Left ventricle myocardium inferior (tissue), 1 donor: ENCODE measurements at regions not wholly inside any gene's neighbourhood (a gene's known extent, or its start where the extent isn't known, plus 50 kb on each side); places are given as distances from the start of the nearest gene placed in this dataset.

ENCODE experiments used
- DNase-seq: peaks from one replicate; pipeline ENCODE4 v3.0.0-alpha.2; 2020
- H3K27ac ChIP-seq: fragments of 200-600 bp; replicated peaks from 2 replicates; pipeline ENCODE4 v1.8.0; 2021
- H3K27me3 ChIP-seq: fragments of 200-600 bp; 2 replicates; pipeline ENCODE4 v1.8.0; 2021; ENCODE audit warnings: low read depth
- H3K36me3 ChIP-seq: fragments of 200-600 bp; 2 replicates; pipeline ENCODE4 v1.8.0; 2021
- H3K4me1 ChIP-seq: fragments of 200-600 bp; 2 replicates; pipeline ENCODE4 v1.8.0; 2021
- H3K4me3 ChIP-seq: fragments of 200-600 bp; 2 replicates; pipeline ENCODE4 v1.8.0; 2021; ENCODE audit warnings: mild to moderate bottlenecking, moderate library complexity
- H3K9me3 ChIP-seq: fragments of 200-600 bp; replicated peaks from 2 replicates; pipeline ENCODE4 v1.8.0; 2021
- CTCF ChIP-seq: fragments of 200-600 bp; IDR thresholded peaks from 2 replicates; pipeline ENCODE4 v1.8.0; 2021; ENCODE audit warnings: antibody characterized with exemption, mild to moderate bottlenecking, borderline replicate concordance
- intact Hi-C: fragments of 100-400 bp; cut with micrococcal nuclease; formaldehyde crosslinking; loops from one replicate; pipeline ENCODE4 v1.11.0; 2022
- donor health status: DM: no; HTN: yes; CAD: no; lungs with severe emphysema.

GRCh38 chr1:10857687-10858086, 61.2 kb upstream of the CASZ1 start:
- Histone ChIP-seq H3K4me3 (no peak overlapping the region), H3K36me3 (no peaks in the 10 kb centered on the region)
- no peak for DNase-seq

GRCh38 chr1:10860218-10860617, 63.8 kb upstream of the CASZ1 start:
- Histone ChIP-seq H3K27ac (peak overlapping the region; percentile 81), H3K4me1 (peaks cover 54% of the 10 kb centered on the region), H3K27me3 (peaks cover 51% of the 10 kb centered on the region), H3K9me3 (no peaks in the 10 kb centered on the region), H3K4me3 (no peak overlapping the region), H3K36me3 (no peaks in the 10 kb centered on the region)
- TF ChIP-seq CTCF, result no peak
- intact Hi-C loops, result loop anchor here (10.0 kb wide), 1 partner anchor 355 kb away; no protein-coding TSS in a partner anchor
- no peak for DNase-seq

More at GRCh38 chr1:10857687-10858086, 61.2 kb upstream of the CASZ1 start:
- peaks cover 43% of the 10 kb centered on the region for H3K4me1 ChIP-seq
- intact Hi-C loops, result no loop called here
- no peak for TF ChIP-seq CTCF
- peak overlapping the region; percentile 81 for H3K27ac ChIP-seq
- H3K27me3 ChIP-seq, result peaks cover 31% of the 10 kb centered on the region
- H3K9me3 ChIP-seq, result no peaks in the 10 kb centered on the region

GRCh38 chr1:10860682-10861081, 64.2 kb upstream of the CASZ1 start:
- Histone ChIP-seq H3K36me3 (no peaks in the 10 kb centered on the region), H3K4me1 (peaks cover 54% of the 10 kb centered on the region), H3K4me3 (no peak overlapping the region), H3K27ac (peak overlapping the region; percentile 81), H3K9me3 (no peaks in the 10 kb centered on the region), H3K27me3 (peaks cover 55% of the 10 kb centered on the region)
- no peak for DNase-seq
- intact Hi-C loops, result loop anchor here (10.0 kb wide), 1 partner anchor 356 kb away; no protein-coding TSS in a partner anchor
- TF ChIP-seq CTCF, result no peak

GRCh38 chr1:10861822-10862221, 65.4 kb upstream of the CASZ1 start:
- Histone ChIP-seq H3K27me3 (peaks cover 67% of the 10 kb centered on the region), H3K4me3 (no peak overlapping the region), H3K36me3 (no peaks in the 10 kb centered on the region), H3K9me3 (no peaks in the 10 kb centered on the region), H3K27ac (peak overlapping the region; percentile 81), H3K4me1 (peaks cover 61% of the 10 kb centered on the region)
- no peak for DNase-seq
- TF ChIP-seq CTCF, result no peak
- intact Hi-C loops, result loop anchor here (10.0 kb wide), 1 partner anchor 357 kb away; no protein-coding TSS in a partner anchor

GRCh38 chr1:10862743-10863335, 66.4 kb upstream of the CASZ1 start:
- Histone ChIP-seq H3K9me3 (no peaks in the 10 kb centered on the region), H3K27ac (peak overlapping the region; percentile 81), H3K27me3 (peaks cover 74% of the 10 kb centered on the region), H3K4me3 (peak overlapping the region; percentile 25), H3K4me1 (peaks cover 60% of the 10 kb centered on the region), H3K36me3 (no peaks in the 10 kb centered on the region)
- intact Hi-C loops, result loop anchor here (10.0 kb wide), 1 partner anchor 358 kb away; no protein-coding TSS in a partner anchor
- TF ChIP-seq CTCF, result no peak
- no peak for DNase-seq
